Spleen (tissue), 11 donors: ENCODE measurements at regions not wholly inside any gene's neighbourhood (a gene's known extent, or its start where the extent isn't known, plus 50 kb on each side); places are given as distances from the start of the nearest gene placed in this dataset.

ENCODE experiments used
- DNase-seq: peaks from one replicate; pipeline ENCODE4 v3.0.0-alpha.2; 2020
- H3K27ac ChIP-seq, 8 donors: fragments of 200-600 bp; sonication (generic) in 7 of 8; 1 replicate in 4 of 8; 2 replicates in 4 of 8; pipeline versions ENCODE4 v1.5.0 to v1.8.0; 2016 to 2021; ENCODE audit warnings: inconsistent platforms in 4 of 8, mild to moderate bottlenecking in 4 of 8, moderate library complexity in 1 of 8
- H3K27me3 ChIP-seq, 7 donors: fragments of 200-600 bp; sonication (generic) in 6 of 7; replicated peaks in 1 of 7; 1 replicate in 4 of 7; 2 replicates in 3 of 7; pipeline versions ENCODE4 v1.5.0 to v1.8.0; 2016 to 2021; ENCODE audit warnings: inconsistent platforms in 3 of 7, mild to moderate bottlenecking in 1 of 7
- H3K36me3 ChIP-seq, 6 donors: fragments of 200-600 bp; sonication (generic) in 5 of 6; 1 replicate in 4 of 6; 2 replicates in 2 of 6; pipeline versions ENCODE4 v1.5.0 to v1.8.0; 2016 to 2021; ENCODE audit warnings: inconsistent platforms in 2 of 6
- H3K4me1 ChIP-seq, 6 donors: fragments of 200-600 bp; sonication (generic) in 5 of 6; 1 replicate in 3 of 6; 2 replicates in 3 of 6; pipeline versions ENCODE4 v1.5.0 to v1.8.0; 2016 to 2021; ENCODE audit warnings: inconsistent platforms in 3 of 6
- H3K4me3 ChIP-seq, 8 donors: fragments of 200-600 bp; sonication (generic) in 7 of 8; 1 replicate in 4 of 8; 2 replicates in 4 of 8; pipeline versions ENCODE4 v1.5.0 to v1.8.0; 2016 to 2021; ENCODE audit warnings: inconsistent platforms in 4 of 8, mild to moderate bottlenecking in 4 of 8, moderate library complexity in 2 of 8
- H3K9me3 ChIP-seq, 8 donors: fragments of 200-600 bp; sonication (generic) in 7 of 8; 1 replicate in 4 of 8; 2 replicates in 4 of 8; pipeline versions ENCODE4 v1.5.0 to v1.8.0; 2016 to 2021; ENCODE audit warnings: inconsistent platforms in 4 of 8
- POLR2A ChIP-seq, 3 donors: fragments of 450-650 bp; IDR thresholded peaks; one replicate each; pipeline ENCODE4 v1.5.1; 2017; ENCODE audit warnings: antibody characterized with exemption in 3 of 3, mild to moderate bottlenecking in 1 of 3
- POLR2AphosphoS5 ChIP-seq, 3 donors: sonication (generic); formaldehyde crosslinking; IDR thresholded peaks; one replicate each; pipeline ENCODE4 v1.5.1; 2017; ENCODE audit warnings: antibody characterized with exemption in 3 of 3
- WGBS, 5 donors: extraction: QIAGEN DNeasy Blood & Tissue Kit in 3 of 5; methylation state at CpG; one replicate each; pipeline versions ENCODE4 v1.1.5 to v1.1.7; 2013 to 2018; 5-methylcytosine and 5-hydroxymethylcytosine counted together
- intact Hi-C: fragments of 100-400 bp; cut with DNase I; formaldehyde crosslinking; loops from one replicate; pipeline ENCODE4 v1.15.0; 2023; ENCODE audit warnings: low total_unique reads
- TF ChIP-seq, protein P1 (sequence below), 11 experiments: fragments of 200-600 bp in 7 of 11; fragments of 450-650 bp in 4 of 11; sonication (generic) in 4 of 11; IDR thresholded peaks in 8 of 11; conservative IDR thresholded peaks in 3 of 11; 1 replicate in 7 of 11; 2 replicates in 4 of 11; pipeline versions ENCODE4 v1.4.0 to v1.8.0; 2016 to 2021; ENCODE audit warnings: antibody characterized with exemption in 11 of 11, inconsistent platforms in 4 of 11, mild to moderate bottlenecking in 1 of 11
- donor health status: healthy with polysubstance abuse.
- donor health status: DM: no; HTN: no; CAD: no; lungs with moderate emphysema.
- donor health status: DM: no; HTN: no; CAD: no.
- donor health status: Bipolar disorder and iron deficiency.
- donor health status: healthy.
- donor health status: DM: no; HTN: no; CAD: no.
- donor health status: DM: yes; HTN: yes; CAD: no.

DNA sequence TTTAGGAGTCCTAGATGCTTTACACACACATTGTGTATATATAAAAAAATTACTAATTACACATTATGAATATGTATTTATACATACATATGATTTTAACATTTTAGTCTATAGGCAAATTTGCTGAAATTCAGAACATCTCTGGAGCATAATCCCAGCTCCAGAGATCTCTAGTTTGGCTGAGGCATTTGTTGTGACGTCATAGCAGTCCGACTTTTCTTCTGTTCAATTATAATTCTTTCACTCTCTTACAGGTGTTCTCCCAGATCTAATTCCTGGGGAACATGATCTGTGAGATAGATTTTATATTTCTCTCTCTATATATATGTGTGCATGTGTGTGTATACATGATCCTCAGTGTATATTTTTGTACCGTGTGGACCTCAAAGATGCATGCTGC lies 1876.2 kb downstream of the EFNA5 start:
- Histone ChIP-seq H3K9me3 (no peaks in the 10 kb centered on the region), H3K4me3 (no peak overlapping the region), H3K4me1 (no peaks in the 10 kb centered on the region), H3K36me3 (no peaks in the 10 kb centered on the region), H3K27ac (no peak overlapping the region), H3K27me3 (no peaks in the 10 kb centered on the region)
- 84 to 93% (median 89%) methylated on average over 3 of the region's 3 CpGs for WGBS, 5 donors
- TF ChIP-seq, protein P1, sequence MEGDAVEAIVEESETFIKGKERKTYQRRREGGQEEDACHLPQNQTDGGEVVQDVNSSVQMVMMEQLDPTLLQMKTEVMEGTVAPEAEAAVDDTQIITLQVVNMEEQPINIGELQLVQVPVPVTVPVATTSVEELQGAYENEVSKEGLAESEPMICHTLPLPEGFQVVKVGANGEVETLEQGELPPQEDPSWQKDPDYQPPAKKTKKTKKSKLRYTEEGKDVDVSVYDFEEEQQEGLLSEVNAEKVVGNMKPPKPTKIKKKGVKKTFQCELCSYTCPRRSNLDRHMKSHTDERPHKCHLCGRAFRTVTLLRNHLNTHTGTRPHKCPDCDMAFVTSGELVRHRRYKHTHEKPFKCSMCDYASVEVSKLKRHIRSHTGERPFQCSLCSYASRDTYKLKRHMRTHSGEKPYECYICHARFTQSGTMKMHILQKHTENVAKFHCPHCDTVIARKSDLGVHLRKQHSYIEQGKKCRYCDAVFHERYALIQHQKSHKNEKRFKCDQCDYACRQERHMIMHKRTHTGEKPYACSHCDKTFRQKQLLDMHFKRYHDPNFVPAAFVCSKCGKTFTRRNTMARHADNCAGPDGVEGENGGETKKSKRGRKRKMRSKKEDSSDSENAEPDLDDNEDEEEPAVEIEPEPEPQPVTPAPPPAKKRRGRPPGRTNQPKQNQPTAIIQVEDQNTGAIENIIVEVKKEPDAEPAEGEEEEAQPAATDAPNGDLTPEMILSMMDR (IDR thresholded peaks at IDR 0.05 in 8 of 11, conservative IDR thresholded peaks at IDR 0.05 in 3 of 11), result no peak
- TF ChIP-seq POLR2A (IDR thresholded peaks at IDR 0.05) (no peak), POLR2AphosphoS5 (IDR thresholded peaks at IDR 0.05) (no peak)
- intact Hi-C loops, result no loop called here
- no peak for DNase-seq

- no peaks in the 10 kb centered on the region for H3K4me1 ChIP-seq
- TF ChIP-seq, protein P1 (IDR thresholded peaks at IDR 0.05 in 8 of 11, conservative IDR thresholded peaks at IDR 0.05 in 3 of 11), result no peak
- no peak for TF ChIP-seq POLR2AphosphoS5 (IDR thresholded peaks at IDR 0.05)
- TF ChIP-seq POLR2A (IDR thresholded peaks at IDR 0.05), result no peak
- H3K9me3 ChIP-seq, result no peaks in the 10 kb centered on the region
- no peaks in the 10 kb centered on the region for H3K27me3 ChIP-seq
- H3K4me3 ChIP-seq, result no peak overlapping the region
- no peaks in the 10 kb centered on the region for H3K36me3 ChIP-seq
- H3K27ac ChIP-seq, result no peak overlapping the region
- no peak for DNase-seq
- intact Hi-C loops, result no loop called here
- WGBS, 5 donors, result 62 to 88% (median 65%) methylated on average over 1 of the region's 1 CpG
Measured at GRCh38 chr5:105789246-105789645, 1881.5 kb downstream of the EFNA5 start.

- intact Hi-C loops, result no loop called here
- no peak for DNase-seq
- Histone ChIP-seq H3K27ac (no peak overlapping the region), H3K4me3 (no peak overlapping the region), H3K9me3 (peaks cover 0 to 5% (median 0%) of the 10 kb centered on the region in 8 donors), H3K36me3 (no peaks in the 10 kb centered on the region), H3K4me1 (no peaks in the 10 kb centered on the region), H3K27me3 (no peaks in the 10 kb centered on the region)
- TF ChIP-seq POLR2AphosphoS5 (IDR thresholded peaks at IDR 0.05), result no peak
- WGBS, 5 donors, result 85 to 95% (median 87%) methylated on average over 2 of the region's 2 CpGs
Measured at GRCh38 chr5:105783811-105784210, 1886.9 kb downstream of the EFNA5 start.

DNA sequence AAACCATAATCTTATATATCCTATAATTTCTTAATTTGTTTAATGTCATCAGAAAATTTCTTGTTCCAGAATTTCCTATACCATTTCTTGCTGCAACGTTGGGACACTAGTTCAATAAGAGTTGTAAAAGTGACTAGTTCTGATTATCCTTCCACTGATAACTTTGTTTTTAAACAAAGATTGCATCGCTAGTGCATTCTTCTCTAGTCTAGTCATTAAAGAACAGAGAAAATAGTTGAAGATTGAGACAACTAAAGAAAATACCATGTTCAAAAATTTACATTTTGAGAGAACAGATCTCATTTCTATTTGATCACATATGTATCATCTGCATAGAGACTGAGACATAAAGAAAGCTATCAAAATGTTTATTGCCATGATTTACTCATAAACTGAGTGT lies 1888.2 kb downstream of the EFNA5 start:
- H3K27me3 ChIP-seq, result no peaks in the 10 kb centered on the region
- H3K27ac ChIP-seq, result no peak overlapping the region
- peaks cover 0 to 5% (median 0%) of the 10 kb centered on the region in 8 donors for H3K9me3 ChIP-seq
- TF ChIP-seq, protein P1 (IDR thresholded peaks at IDR 0.05 in 8 of 11, conservative IDR thresholded peaks at IDR 0.05 in 3 of 11), result no peak
- TF ChIP-seq POLR2AphosphoS5 (IDR thresholded peaks at IDR 0.05) (no peak), POLR2A (IDR thresholded peaks at IDR 0.05) (no peak)
- no peak for DNase-seq
- H3K36me3 ChIP-seq, result no peaks in the 10 kb centered on the region
- 79 to 91% (median 86%) methylated on average over 2 of the region's 2 CpGs for WGBS, 5 donors
- H3K4me3 ChIP-seq, result no peak overlapping the region
- H3K4me1 ChIP-seq, result no peaks in the 10 kb centered on the region
- intact Hi-C loops, result no loop called here

GRCh38 chr5:105773241-105773640 lies 1897.5 kb downstream of the EFNA5 start:
- intact Hi-C loops, result no loop called here
- TF ChIP-seq, protein P1 (IDR thresholded peaks at IDR 0.05 in 8 of 11, conservative IDR thresholded peaks at IDR 0.05 in 3 of 11), result no peak
- no peak for TF ChIP-seq POLR2A (IDR thresholded peaks at IDR 0.05)
- no peak for TF ChIP-seq POLR2AphosphoS5 (IDR thresholded peaks at IDR 0.05)
- H3K36me3 ChIP-seq, result no peaks in the 10 kb centered on the region
- H3K27me3 ChIP-seq, result no peaks in the 10 kb centered on the region
- 74 to 85% (median 83%) methylated on average over 3 of the region's 3 CpGs for WGBS, 5 donors
- no peaks in the 10 kb centered on the region for H3K9me3 ChIP-seq
- H3K27ac ChIP-seq, result no peak overlapping the region
- H3K4me1 ChIP-seq, result no peaks in the 10 kb centered on the region
- DNase-seq, result no peak
- no peak overlapping the region for H3K4me3 ChIP-seq
